SK-N-DZ (cell line): ENCODE measurements at regions not wholly inside any gene's neighbourhood (a gene's known extent, or its start where the extent isn't known, plus 50 kb on each side); places are given as distances from the start of the nearest gene placed in this dataset.
"Not testable (repeated sequence)": the region's sequence is repeated elsewhere in the genome, so short reads cannot be mapped to it uniquely, and the experiment has no call there.

ENCODE experiments used
- DNase-seq: peaks from one replicate; pipeline ENCODE4 v3.0.0-alpha.2; 2015; ENCODE audit warnings: low spot score

GRCh38 chr1:229856009-229856650, 210.9 kb upstream of the GALNT2 start:
- peak; percentile 35 for DNase-seq

GRCh38 chr1:229857585-229857984, 209.5 kb upstream of the GALNT2 start:
- DNase-seq, result no peak

GRCh38 chr1:229859026-229859425, 208.0 kb upstream of the GALNT2 start:
- no peak for DNase-seq

- no peak for DNase-seq
These were observed 206.1 kb upstream of the GALNT2 start for GRCh38 chr1:229860926-229861325.

GRCh38 chr1:229862017-229862774, 204.8 kb upstream of the GALNT2 start:
- peak; percentile 24 for DNase-seq

GRCh38 chr1:229863651-229864545, 203.1 kb upstream of the GALNT2 start:
- no peak for DNase-seq

- DNase-seq, result no peak
These were observed 202.3 kb upstream of the GALNT2 start for GRCh38 chr1:229864686-229865230.

GRCh38 chr1:229865321-229865720, 201.7 kb upstream of the GALNT2 start:
- not testable (repeated sequence) for DNase-seq

GRCh38 chr1:229867726-229868125, 199.3 kb upstream of the GALNT2 start:
- DNase-seq, result no peak

GRCh38 chr1:229869240-229869639, 197.8 kb upstream of the GALNT2 start:
- DNase-seq, result no peak

GRCh38 chr1:229869687-229870086, 197.4 kb upstream of the GALNT2 start:
- DNase-seq, result no peak

GRCh38 chr1:229870381-229870780, 196.7 kb upstream of the GALNT2 start:
- DNase-seq, result no peak

GRCh38 chr1:229871078-229871676, 195.9 kb upstream of the GALNT2 start:
- DNase-seq, result no peak

- DNase-seq, result no peak
These were observed 192.9 kb upstream of the GALNT2 start for GRCh38 chr1:229874136-229874535.

- no peak for DNase-seq
These were observed 192.4 kb upstream of the GALNT2 start for GRCh38 chr1:229874609-229875008.

GRCh38 chr1:229875086-229875485, 192.0 kb upstream of the GALNT2 start:
- DNase-seq, result no peak

GRCh38 chr1:229879746-229880145, 187.3 kb upstream of the GALNT2 start:
- no peak for DNase-seq

GRCh38 chr1:229880271-229881170, 186.5 kb upstream of the GALNT2 start:
- DNase-seq, result no peak

GRCh38 chr1:229882621-229883020, 184.4 kb upstream of the GALNT2 start:
- no peak for DNase-seq

- no peak for DNase-seq
These were observed 183.4 kb upstream of the GALNT2 start for GRCh38 chr1:229883504-229884200.
